Panc1 (cell line): ENCODE measurements at regions not wholly inside any gene's neighbourhood (a gene's known extent, or its start where the extent isn't known, plus 50 kb on each side); places are given as distances from the start of the nearest gene placed in this dataset.

Experiments used
- ATAC-seq: fragments of 200-7000 bp; cut with Tn5 transposase; 2 replicates; pipeline ENCODE4 v1.9.1; 2020; ENCODE audit warnings: mild to moderate bottlenecking, moderate library complexity
- BruUV-seq: library from RNA; stranded (reverse); fragments of 400-500 nt; replicated peaks from 2 replicates; lab custom pipeline; 2021; lab: Mats Ljungman, UMichigan
- CTCF ChIA-PET: fragments of 300-600 bp; sonication (Branson Sonifier 250); formaldehyde crosslinking; loops from one replicate; lab custom pipeline; 2022; ENCODE audit warnings: antibody characterized with exemption; lab: Charles Lee
- POLR2A ChIA-PET: fragments of 300-600 bp; sonication (Branson Sonifier 250); formaldehyde crosslinking; loops from one replicate; lab custom pipeline; 2022; ENCODE audit warnings: antibody characterized with exemption; lab: Charles Lee
- DNase-seq: peaks from one replicate; pipeline ENCODE4 v3.0.0-alpha.2; 2010; ENCODE audit warnings: low read depth, low spot score
- H3K27ac ChIP-seq: 2 replicates; pipeline ENCODE4 v1.5.1; 2011; ENCODE audit warnings: mild to moderate bottlenecking, low read length, inconsistent platforms
- H3K27me3 ChIP-seq: fragments of 200-500 bp; sonication (Bioruptor generic); 2 replicates; pipeline ENCODE4 v1.6.0; 2014; ENCODE audit warnings: low read length, inconsistent platforms; ENCODE audit not compliant: control insufficient read depth, insufficient read depth
- H3K36me3 ChIP-seq: fragments of 200-500 bp; sonication (Bioruptor generic); 2 replicates; pipeline ENCODE4 v1.5.1; 2014; ENCODE audit warnings: inconsistent platforms, mild to moderate bottlenecking, low read length, moderate library complexity; ENCODE audit not compliant: control insufficient read depth, insufficient read depth
- H3K4me1 ChIP-seq: 2 replicates; pipeline ENCODE4 v1.5.1; 2011; ENCODE audit warnings: inconsistent platforms, mild to moderate bottlenecking, low read length, moderate library complexity; ENCODE audit not compliant: control insufficient read depth, insufficient read depth
- H3K4me3 ChIP-seq, 2 experiments: 2 replicates each; pipeline ENCODE4 v1.5.1; 2011 to 2012; ENCODE audit warnings: low read depth in 2 of 2, low read length in 2 of 2, mild to moderate bottlenecking in 2 of 2, inconsistent platforms in 1 of 2, moderate library complexity in 1 of 2
- H3K9me3 ChIP-seq: fragments of 200-500 bp; sonication (Bioruptor generic); 2 replicates; pipeline ENCODE4 v1.5.1; 2014; ENCODE audit warnings: low read depth, mild to moderate bottlenecking, inconsistent platforms, low read length, moderate library complexity; ENCODE audit not compliant: control insufficient read depth, insufficient read depth
- CTCF ChIP-seq: fragments of 450-650 bp; IDR thresholded peaks from 2 replicates; pipeline ENCODE4 v1.5.1; 2017; ENCODE audit warnings: mild to moderate bottlenecking
- POLR2AphosphoS5 ChIP-seq: IDR thresholded peaks from 2 replicates; pipeline ENCODE4 v1.6.1; 2012; ENCODE audit warnings: mild to moderate bottlenecking, low read depth, low read length, moderate library complexity
- REST ChIP-seq, 2 experiments: IDR thresholded peaks; 2 replicates each; pipeline ENCODE4 v1.6.1; 2011 to 2012; ENCODE audit warnings: low read depth in 2 of 2, control low read depth in 1 of 2, low read length in 1 of 2, mild to moderate bottlenecking in 1 of 2, moderate library complexity in 1 of 2; ENCODE audit not compliant: insufficient read depth in 1 of 2
- SIN3A ChIP-seq: IDR thresholded peaks from 2 replicates; pipeline ENCODE4 v1.6.1; 2012; ENCODE audit warnings: low read depth, mild to moderate bottlenecking, low read length, moderate library complexity, borderline replicate concordance; ENCODE audit not compliant: insufficient read depth
- TCF7L2 ChIP-seq: IDR thresholded peaks from 2 replicates; pipeline ENCODE4 v1.6.1; 2011; ENCODE audit warnings: mild to moderate bottlenecking, low read depth, low read length, inconsistent platforms
- in situ Hi-C: cut with HindIII; loops from 2 replicates; pipeline ENCODE4 v1.10.0; 2016; ENCODE audit warnings: low sequenced_read_pairs, low pct_unique_long_range_greater_than_20kb
- intact Hi-C: fragments of 100-400 bp; cut with micrococcal nuclease; formaldehyde crosslinking; loops from one replicate; pipeline ENCODE4 v1.10.0; 2022; ENCODE audit not compliant: unreplicated experiment

GRCh38 chr5:44942524-44943001, 133.8 kb downstream of the MRPS30 start:
- ChIA-PET POLR2A (no interaction called here), CTCF (no interaction called here)

GRCh38 chr5:44943647-44944046, 134.9 kb downstream of the MRPS30 start:
- no peak for TF ChIP-seq REST (IDR thresholded peaks at IDR 0.05; ENCODE audit: insufficient read depth in 1 of 2, low read depth in 2 of 2, low read length in 1 of 2)
- no peak for TF ChIP-seq CTCF
- no peak for TF ChIP-seq POLR2AphosphoS5
- TF ChIP-seq SIN3A, result no peak
- no peak for TF ChIP-seq TCF7L2
- Histone ChIP-seq H3K36me3 (no peaks in the 10 kb centered on the region), H3K4me1 (no peaks in the 10 kb centered on the region), H3K27ac (no peak overlapping the region), H3K9me3 (no peaks in the 10 kb centered on the region), H3K4me3 (no peak overlapping the region), H3K27me3 (no peaks in the 10 kb centered on the region)
- DNase-seq, result no peak
- ChIA-PET POLR2A (no interaction called here), CTCF (no interaction called here)
- in situ Hi-C loops, result no loop called here
- ATAC-seq, result no peak
- intact Hi-C loops, result no loop called here
- BruUV-seq, result no TSS peak

More at GRCh38 chr5:44942524-44943001, 133.8 kb downstream of the MRPS30 start:
- no TSS peak for BruUV-seq
- Histone ChIP-seq H3K4me1 (no peaks in the 10 kb centered on the region), H3K27me3 (no peaks in the 10 kb centered on the region), H3K36me3 (no peaks in the 10 kb centered on the region), H3K4me3 (no peak overlapping the region), H3K9me3 (no peaks in the 10 kb centered on the region), H3K27ac (no peak overlapping the region)
- in situ Hi-C loops (no loop called here), intact Hi-C loops (no loop called here)
- no peak for ATAC-seq
- DNase-seq, result no peak
- TF ChIP-seq TCF7L2 (no peak), SIN3A (no peak), POLR2AphosphoS5 (no peak), CTCF (no peak), REST (IDR thresholded peaks at IDR 0.05; ENCODE audit: insufficient read depth in 1 of 2, low read depth in 2 of 2, low read length in 1 of 2) (no peak)
